H1 (cell line): ENCODE measurements at regions not wholly inside any gene's neighbourhood (a gene's known extent, or its start where the extent isn't known, plus 50 kb on each side); places are given as distances from the start of the nearest gene placed in this dataset.

Source experiments
- CTCF ChIA-PET: fragments of 300-600 bp; sonication (Branson Sonifier 250); formaldehyde crosslinking; loops from one replicate; lab custom pipeline; 2021; ENCODE audit not compliant: partially characterized antibody; lab: Charles Lee
- POLR2A ChIA-PET: fragments of 300-600 bp; sonication (Branson Sonifier 250); formaldehyde crosslinking; loops from one replicate; lab custom pipeline; 2021; ENCODE audit warnings: inconsistent platforms; ENCODE audit not compliant: partially characterized antibody; lab: Charles Lee
- DNase-seq, 2 experiments: peaks; one replicate each; pipeline versions ENCODE4 v3.0.0 to v3.0.0-alpha.2; 2010 to 2022; ENCODE audit warnings: low spot score in 2 of 2, low read depth in 1 of 2, mixed read lengths in 1 of 2
- FAIRE-seq: peaks from 2 replicates; lab custom pipeline; 2011; peaks lifted over from hg19 to GRCh38; lab: Jason Lieb, UNC
- H2AFZ ChIP-seq: 2 replicates; pipeline ENCODE4 v1.8.1; 2012; ENCODE audit warnings: low read length, inconsistent platforms
- H2AK5ac ChIP-seq: 2 replicates; pipeline ENCODE4 v1.6.1; 2013; ENCODE audit warnings: low read depth, low read length
- H2BK120ac ChIP-seq: replicated peaks from 2 replicates; pipeline ENCODE3; 2013; ENCODE audit warnings: low read depth, low read length, inconsistent platforms
- H2BK12ac ChIP-seq: 2 replicates; pipeline ENCODE4 v1.6.1; 2013; ENCODE audit warnings: low read depth, low read length
- H2BK15ac ChIP-seq: 2 replicates; pipeline ENCODE4 v1.6.1; 2013; ENCODE audit warnings: low read length
- H2BK20ac ChIP-seq: 2 replicates; pipeline ENCODE4 v1.6.1; 2013; ENCODE audit warnings: low read length
- H2BK5ac ChIP-seq: 2 replicates; pipeline ENCODE4 v1.6.1; 2013; ENCODE audit warnings: low read depth, low read length
- H3K14ac ChIP-seq: 2 replicates; pipeline ENCODE4 v1.6.1; 2013; ENCODE audit warnings: inconsistent platforms; ENCODE audit not compliant: insufficient read length
- H3K18ac ChIP-seq: 2 replicates; pipeline ENCODE4 v1.6.1; 2013; ENCODE audit warnings: low read length; ENCODE audit errors: extremely low read depth
- H3K23ac ChIP-seq: 2 replicates; pipeline ENCODE4 v1.6.1; 2013; ENCODE audit warnings: inconsistent platforms; ENCODE audit not compliant: insufficient read length
- H3K23me2 ChIP-seq: 2 replicates; pipeline ENCODE4 v1.6.1; 2013; ENCODE audit warnings: low read depth, low read length
- H3K27ac ChIP-seq: 2 replicates; pipeline ENCODE4 v1.6.1; 2011; ENCODE audit warnings: low read depth, low read length, inconsistent platforms
- H3K27me3 ChIP-seq, 4 experiments: replicated peaks in 1 of 4; 1 replicate in 1 of 4; 2 replicates in 3 of 4; pipeline versions ENCODE4 v1.6.1 to v1.8.1; 2011 to 2013; ENCODE audit warnings: low read length in 3 of 4, mild to moderate bottlenecking in 3 of 4, inconsistent platforms in 2 of 4, mixed read lengths in 2 of 4, moderate library complexity in 1 of 4; ENCODE audit not compliant: control insufficient read depth in 3 of 4, insufficient read depth in 3 of 4; ENCODE audit errors: extremely low read depth in 1 of 4
- H3K36me3 ChIP-seq, 4 experiments: 2 replicates each; pipeline versions ENCODE4 v1.6.1 to v1.8.1; 2011 to 2013; ENCODE audit warnings: mild to moderate bottlenecking in 4 of 4, low read length in 3 of 4, moderate library complexity in 2 of 4, control low read depth in 1 of 4, inconsistent platforms in 1 of 4; ENCODE audit not compliant: insufficient read depth in 4 of 4, control insufficient read depth in 2 of 4
- H3K4ac ChIP-seq: replicated peaks from 2 replicates; pipeline ENCODE3; 2013; ENCODE audit warnings: low read length, low read depth, mixed read lengths, inconsistent platforms; ENCODE audit not compliant: insufficient read length
- H3K4me1 ChIP-seq, 4 experiments: replicated peaks in 1 of 4; 1 replicate in 1 of 4; 2 replicates in 3 of 4; pipeline versions ENCODE4 v1.6.1 to v1.8.1; 2011 to 2013; ENCODE audit warnings: low read length in 3 of 4, inconsistent platforms in 2 of 4, mixed read lengths in 1 of 4; ENCODE audit not compliant: insufficient read depth in 4 of 4, control insufficient read depth in 3 of 4
- H3K4me2 ChIP-seq, 2 experiments: 2 replicates each; pipeline versions ENCODE4 v1.6.1 to v1.8.1; 2011 to 2013; ENCODE audit warnings: low read depth in 2 of 2, low read length in 2 of 2, control low read depth in 1 of 2, inconsistent platforms in 1 of 2, mild to moderate bottlenecking in 1 of 2; ENCODE audit not compliant: insufficient read depth in 1 of 2
- H3K4me3 ChIP-seq, 4 experiments: fragments of 200-600, 300-600 bp in 1 of 4; sonication (generic), shearing (Covaris generic), sonication (Bioruptor Twin) in 1 of 4; 2 replicates each; pipeline versions ENCODE4 v1.5.1 to v1.8.1; 2011 to 2016; ENCODE audit warnings: low read length in 4 of 4, low read depth in 3 of 4, control low read depth in 2 of 4, inconsistent platforms in 2 of 4, mild to moderate bottlenecking in 2 of 4, mixed read lengths in 1 of 4, moderate library complexity in 1 of 4; ENCODE audit not compliant: insufficient read depth in 2 of 4; ENCODE audit errors: extremely low read depth in 1 of 4
- H3K56ac ChIP-seq: replicated peaks from 2 replicates; pipeline ENCODE3; 2013; ENCODE audit warnings: low read depth, mild to moderate bottlenecking, mixed read lengths, low read length, inconsistent platforms; ENCODE audit not compliant: insufficient read length
- H3K79me1 ChIP-seq: 2 replicates; pipeline ENCODE4 v1.6.1; 2013; ENCODE audit warnings: low read depth, low read length, control low read depth
- H3K79me2 ChIP-seq, 2 experiments: 2 replicates each; pipeline versions ENCODE4 v1.6.1 to v1.8.1; 2012 to 2013; ENCODE audit warnings: low read length in 2 of 2, mild to moderate bottlenecking in 2 of 2, inconsistent platforms in 1 of 2; ENCODE audit not compliant: insufficient read depth in 2 of 2, control insufficient read depth in 1 of 2
- H3K9ac ChIP-seq, 4 experiments: replicated peaks in 1 of 4; 1 replicate in 1 of 4; 2 replicates in 3 of 4; pipeline versions ENCODE4 v1.6.1 to v1.8.1; 2011 to 2013; ENCODE audit warnings: low read depth in 3 of 4, low read length in 3 of 4, control low read depth in 2 of 4, mild to moderate bottlenecking in 2 of 4, moderate library complexity in 2 of 4, inconsistent platforms in 1 of 4; ENCODE audit errors: extremely low read depth in 1 of 4
- H3K9me3 ChIP-seq, 2 experiments: 2 replicates each; pipeline versions ENCODE4 v1.6.1 to v1.8.1; 2012 to 2013; ENCODE audit warnings: mild to moderate bottlenecking in 2 of 2, moderate library complexity in 2 of 2, control low read depth in 1 of 2, inconsistent platforms in 1 of 2, low read depth in 1 of 2, low read length in 1 of 2, mixed read lengths in 1 of 2; ENCODE audit not compliant: insufficient read depth in 2 of 2
- H4K20me1 ChIP-seq, 2 experiments: replicated peaks in 1 of 2; 2 replicates each; pipeline versions ENCODE3 to v1.8.1; 2011 to 2013; ENCODE audit warnings: inconsistent platforms in 2 of 2, low read length in 2 of 2, mild to moderate bottlenecking in 1 of 2; ENCODE audit not compliant: insufficient read depth in 2 of 2, control insufficient read depth in 1 of 2
- H4K5ac ChIP-seq: 2 replicates; pipeline ENCODE4 v1.6.1; 2013; ENCODE audit warnings: low read length, low read depth, mixed read lengths, inconsistent platforms; ENCODE audit not compliant: insufficient read length
- H4K8ac ChIP-seq: 2 replicates; pipeline ENCODE4 v1.8.0; 2013; ENCODE audit warnings: mild to moderate bottlenecking, moderate library complexity, low read length, inconsistent platforms; ENCODE audit not compliant: insufficient read depth; ENCODE audit errors: extremely low read depth
- H4K91ac ChIP-seq: replicated peaks from 2 replicates; pipeline ENCODE3; 2013; ENCODE audit warnings: low read length, mixed read lengths, inconsistent platforms; ENCODE audit not compliant: insufficient read length
- ASH2L ChIP-seq: fragments of 200-600, 300-600 bp; sonication (generic); IDR thresholded peaks from one replicate; pipeline ENCODE4 v1.7.1; 2017; ENCODE audit warnings: low read length
- KDM1A ChIP-seq: fragments of 200-600, 300-600 bp; sonication (generic); IDR thresholded peaks from 2 replicates; pipeline ENCODE4 v1.7.1; 2016; ENCODE audit warnings: mild to moderate bottlenecking, low read length, borderline replicate concordance
- POLR2AphosphoS5 ChIP-seq: IDR thresholded peaks from 2 replicates; pipeline ENCODE4 v1.6.1; 2011; ENCODE audit warnings: low read depth, low read length
- SP4 ChIP-seq: IDR thresholded peaks from 2 replicates; pipeline ENCODE4 v1.6.1; 2012; ENCODE audit warnings: low read length, inconsistent platforms
- WGBS, 2 experiments: shearing (Covaris generic) in 1 of 2; methylation state at CpG; one replicate each; pipeline versions ENCODE4 v1.1.6 to v1.1.7; 2013 to 2015; ENCODE audit warnings: low lambda C conversion rate in 2 of 2, mixed read lengths in 2 of 2, inconsistent platforms in 1 of 2, low coverage in 1 of 2, missing lambda C conversion rate in 1 of 2; ENCODE audit not compliant: insufficient replicate concordance in 2 of 2, insufficient coverage in 1 of 2, insufficient read length in 1 of 2; ENCODE audit errors: extremely low coverage in 1 of 2, missing lambda C conversion rate in 1 of 2; 5-methylcytosine and 5-hydroxymethylcytosine counted together

GRCh38 chr13:79837741-79838450 lies 356.9 kb downstream of the NDFIP2 start:
- Histone ChIP-seq H3K4me3 (no peak overlapping the region), H3K36me3 (no peaks in the 10 kb centered on the region; a peak in 1 of 8 replicates), H2BK15ac (no peak overlapping the region), H3K79me2 (no peaks in the 10 kb centered on the region), H4K5ac (no peak overlapping the region), H3K23me2 (no peaks in the 10 kb centered on the region), H3K4me2 (no peak overlapping the region), H3K9ac (no peak overlapping the region), H3K27ac (no peak overlapping the region), H3K14ac (no peak overlapping the region), H3K27me3 (no peaks in the 10 kb centered on the region), H3K4me1 (no peaks in the 10 kb centered on the region), H3K56ac (no peak overlapping the region), H2BK20ac (no peak overlapping the region), H4K20me1 (no peaks in the 10 kb centered on the region), H2AFZ (no peak overlapping the region), H2BK120ac (no peak overlapping the region), H3K23ac (no peak overlapping the region), H2AK5ac (no peak overlapping the region), H2BK5ac (no peak overlapping the region), H4K91ac (no peak overlapping the region), H3K4ac (no peak overlapping the region), H3K9me3 (peaks cover 7 to 13% of the 10 kb centered on the region in 2 experiments), H3K18ac (no peak overlapping the region), H3K79me1 (no peaks in the 10 kb centered on the region), H2BK12ac (no peak overlapping the region), H4K8ac (no peak overlapping the region)
- POLR2A ChIA-PET = no interaction called here
- TF ChIP-seq KDM1A (no peak), POLR2AphosphoS5 (no peak), ASH2L (no peak), SP4 (no peak)
- 92% methylated on average over 3 of the region's 3 CpGs; no CpG with 5 or more reads in 1 of the 2 experiments for WGBS, 2 experiments
- CTCF ChIA-PET = no interaction called here
- FAIRE-seq = no peak
- no peak for DNase-seq
